ENCODE measurements at regions not wholly inside any gene's neighbourhood (a gene's known extent, or its start where the extent isn't known, plus 50 kb on each side); places are given as distances from the start of the nearest gene placed in this dataset.

- no peak overlapping the region for H3K4me3 ChIP-seq (replicated peaks; ENCODE audit: low read depth, low read length)
- TF ChIP-seq, protein P1, sequence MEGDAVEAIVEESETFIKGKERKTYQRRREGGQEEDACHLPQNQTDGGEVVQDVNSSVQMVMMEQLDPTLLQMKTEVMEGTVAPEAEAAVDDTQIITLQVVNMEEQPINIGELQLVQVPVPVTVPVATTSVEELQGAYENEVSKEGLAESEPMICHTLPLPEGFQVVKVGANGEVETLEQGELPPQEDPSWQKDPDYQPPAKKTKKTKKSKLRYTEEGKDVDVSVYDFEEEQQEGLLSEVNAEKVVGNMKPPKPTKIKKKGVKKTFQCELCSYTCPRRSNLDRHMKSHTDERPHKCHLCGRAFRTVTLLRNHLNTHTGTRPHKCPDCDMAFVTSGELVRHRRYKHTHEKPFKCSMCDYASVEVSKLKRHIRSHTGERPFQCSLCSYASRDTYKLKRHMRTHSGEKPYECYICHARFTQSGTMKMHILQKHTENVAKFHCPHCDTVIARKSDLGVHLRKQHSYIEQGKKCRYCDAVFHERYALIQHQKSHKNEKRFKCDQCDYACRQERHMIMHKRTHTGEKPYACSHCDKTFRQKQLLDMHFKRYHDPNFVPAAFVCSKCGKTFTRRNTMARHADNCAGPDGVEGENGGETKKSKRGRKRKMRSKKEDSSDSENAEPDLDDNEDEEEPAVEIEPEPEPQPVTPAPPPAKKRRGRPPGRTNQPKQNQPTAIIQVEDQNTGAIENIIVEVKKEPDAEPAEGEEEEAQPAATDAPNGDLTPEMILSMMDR (IDR thresholded peaks at IDR 0.05; ENCODE audit: insufficient read depth, low read length, poor library complexity, severe bottlenecking), result no peak
- H3K27me3 ChIP-seq (replicated peaks; ENCODE audit: control insufficient read depth, insufficient read depth, low read length), result no peaks in the 10 kb centered on the region
- DNase-seq (ENCODE audit: extremely low read depth, insufficient read length), result no peak
- H3K36me3 ChIP-seq (ENCODE audit: control insufficient read depth, insufficient read depth, low read length), result no peaks in the 10 kb centered on the region
Observed at GRCh38 chr10:128470321-128470965, 344.2 kb upstream of the MKI67 start.

DNA sequence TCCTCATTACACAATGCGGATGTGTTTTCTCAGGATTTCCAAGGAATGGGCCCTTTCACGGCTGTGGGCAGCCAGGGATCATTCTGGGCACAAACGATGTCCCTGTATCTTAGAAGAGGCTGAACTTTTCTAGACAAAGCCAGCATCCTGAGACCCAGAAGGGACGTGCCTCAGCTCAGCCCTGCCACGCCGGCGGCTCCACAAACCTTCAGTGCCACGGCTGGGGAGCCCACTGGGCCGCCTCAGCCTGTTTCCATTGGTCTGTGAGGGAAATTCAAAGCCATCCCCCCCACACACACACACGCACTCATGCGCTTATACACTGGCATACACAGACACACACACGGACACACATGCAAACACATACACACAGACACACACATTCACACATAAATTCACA is 344.9 kb upstream of the MKI67 start:
- Histone ChIP-seq H3K36me3 (ENCODE audit: control insufficient read depth, insufficient read depth, low read length) (no peaks in the 10 kb centered on the region), H3K27me3 (replicated peaks; ENCODE audit: control insufficient read depth, insufficient read depth, low read length) (no peaks in the 10 kb centered on the region), H3K4me3 (replicated peaks; ENCODE audit: low read depth, low read length) (no peak overlapping the region)
- TF ChIP-seq, protein P1 (IDR thresholded peaks at IDR 0.05; ENCODE audit: insufficient read depth, low read length, poor library complexity, severe bottlenecking), result no peak
- DNase-seq (ENCODE audit: extremely low read depth, insufficient read length), result no peak

DNA sequence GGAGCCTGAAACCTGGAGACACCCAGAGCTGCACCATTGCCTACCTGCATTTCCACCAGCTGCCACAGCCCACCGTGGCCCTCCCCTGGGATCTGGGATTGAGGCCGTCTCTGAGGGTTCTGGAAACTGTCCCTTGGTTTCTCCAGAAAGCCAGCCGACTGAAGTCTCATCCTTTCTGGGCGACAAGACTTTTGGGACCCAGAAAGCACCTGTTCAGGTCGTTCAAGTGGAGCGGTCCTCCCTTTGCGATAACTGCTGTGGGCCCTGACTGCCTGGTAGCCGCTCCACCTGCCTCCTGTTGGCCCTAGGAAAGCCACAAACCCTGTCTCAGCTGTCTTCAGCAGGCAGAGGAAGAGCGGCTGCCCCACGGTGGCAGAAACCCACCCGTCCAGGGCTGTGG is 346.0 kb upstream of the MKI67 start:
- Histone ChIP-seq H3K36me3 (ENCODE audit: control insufficient read depth, insufficient read depth, low read length) (no peaks in the 10 kb centered on the region), H3K4me3 (replicated peaks; ENCODE audit: low read depth, low read length) (no peak overlapping the region), H3K27me3 (replicated peaks; ENCODE audit: control insufficient read depth, insufficient read depth, low read length) (no peaks in the 10 kb centered on the region)
- TF ChIP-seq, protein P1 (IDR thresholded peaks at IDR 0.05; ENCODE audit: insufficient read depth, low read length, poor library complexity, severe bottlenecking), result no peak
- DNase-seq (ENCODE audit: extremely low read depth, insufficient read length), result no peak

DNA sequence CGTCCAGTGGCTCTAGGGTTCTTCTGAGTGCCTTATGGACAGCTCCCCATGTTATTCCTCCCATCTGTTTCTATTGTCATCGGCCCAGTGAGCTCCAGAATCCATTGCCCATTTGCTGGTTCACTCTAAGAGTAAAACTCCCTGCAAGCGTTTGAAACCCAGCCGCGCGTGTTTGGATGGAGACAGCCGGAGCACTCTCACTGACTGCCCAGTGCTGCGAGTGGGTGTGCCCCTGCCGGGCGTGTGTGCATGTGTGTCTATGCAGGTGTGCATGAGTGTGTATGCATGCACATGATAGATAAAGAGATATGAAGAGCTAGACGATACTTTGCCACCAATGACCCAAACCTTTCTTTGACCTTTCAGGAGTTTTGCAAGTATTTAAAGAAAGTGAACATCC is 347.2 kb upstream of the MKI67 start:
- TF ChIP-seq, protein P1 (IDR thresholded peaks at IDR 0.05; ENCODE audit: insufficient read depth, low read length, poor library complexity, severe bottlenecking), result no peak
- Histone ChIP-seq H3K4me3 (replicated peaks; ENCODE audit: low read depth, low read length) (no peak overlapping the region), H3K36me3 (ENCODE audit: control insufficient read depth, insufficient read depth, low read length) (no peaks in the 10 kb centered on the region), H3K27me3 (replicated peaks; ENCODE audit: control insufficient read depth, insufficient read depth, low read length) (no peaks in the 10 kb centered on the region)
- DNase-seq (ENCODE audit: extremely low read depth, insufficient read length), result no peak

- Histone ChIP-seq H3K4me3 (replicated peaks; ENCODE audit: low read depth, low read length) (no peak overlapping the region), H3K36me3 (ENCODE audit: control insufficient read depth, insufficient read depth, low read length) (no peaks in the 10 kb centered on the region), H3K27me3 (replicated peaks; ENCODE audit: control insufficient read depth, insufficient read depth, low read length) (no peaks in the 10 kb centered on the region)
- TF ChIP-seq, protein P1 (IDR thresholded peaks at IDR 0.05; ENCODE audit: insufficient read depth, low read length, poor library complexity, severe bottlenecking), result no peak
- no peak for DNase-seq (ENCODE audit: extremely low read depth, insufficient read length)
Observed at GRCh38 chr10:128473911-128474310, 347.7 kb upstream of the MKI67 start.

- H3K4me3 ChIP-seq (replicated peaks; ENCODE audit: low read depth, low read length), result no peak overlapping the region
- TF ChIP-seq, protein P1 (IDR thresholded peaks at IDR 0.05; ENCODE audit: insufficient read depth, low read length, poor library complexity, severe bottlenecking), result no peak
- H3K27me3 ChIP-seq (replicated peaks; ENCODE audit: control insufficient read depth, insufficient read depth, low read length), result no peaks in the 10 kb centered on the region
Observed at GRCh38 chr10:128474571-128474970, 348.3 kb upstream of the MKI67 start.

More at GRCh38 chr10:128474571-128474970, 348.3 kb upstream of the MKI67 start:
- DNase-seq (ENCODE audit: extremely low read depth, insufficient read length), result no peak
- no peaks in the 10 kb centered on the region for H3K36me3 ChIP-seq (ENCODE audit: control insufficient read depth, insufficient read depth, low read length)

Data from GM06990 (cell line).